COLO668 (cell line): ENCODE measurements at regions not wholly inside any gene's neighbourhood (a gene's known extent, or its start where the extent isn't known, plus 50 kb on each side); places are given as distances from the start of the nearest gene placed in this dataset.
"Not testable (repeated sequence)": the region's sequence is repeated elsewhere in the genome, so short reads cannot be mapped to it uniquely, and the experiment has no call there.

Source experiments
- DNase-seq: peaks from one replicate; lab custom pipeline; 2025; ENCODE audit not compliant: unreplicated experiment; lab: John Stamatoyannopoulos, UW

- no peak for DNase-seq
These were observed 56.3 kb upstream of the PRDM9 start for GRCh38 chr5:23451156-23451555.

GRCh38 chr5:23450187-23450586 lies 57.2 kb upstream of the PRDM9 start:
- DNase-seq: no peak

- no peak for DNase-seq
These were observed 58.8 kb upstream of the PRDM9 start for GRCh38 chr5:23448627-23449026.

DNA sequence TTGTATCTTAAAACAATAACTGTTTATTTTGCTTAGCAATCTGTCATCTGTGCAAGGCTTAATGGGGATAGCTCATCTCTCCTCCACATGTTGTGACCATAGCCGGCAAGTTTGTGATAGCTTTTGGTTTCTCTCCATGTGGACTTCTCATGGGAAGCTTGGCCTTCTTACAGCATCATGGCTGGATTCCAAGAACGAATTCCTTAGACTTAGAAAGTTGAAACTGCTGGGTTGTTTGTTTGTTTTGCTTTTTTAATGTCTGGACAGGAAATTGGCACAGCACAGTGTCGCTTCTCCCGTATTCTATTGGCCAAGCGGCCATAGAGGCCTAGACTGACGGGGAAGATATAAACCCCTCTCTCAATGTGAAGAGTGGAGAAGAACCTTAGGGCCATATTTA lies 61.0 kb upstream of the PRDM9 start:
- no peak for DNase-seq

- no peak for DNase-seq
These were observed 61.8 kb upstream of the PRDM9 start for GRCh38 chr5:23445573-23445972.

DNA sequence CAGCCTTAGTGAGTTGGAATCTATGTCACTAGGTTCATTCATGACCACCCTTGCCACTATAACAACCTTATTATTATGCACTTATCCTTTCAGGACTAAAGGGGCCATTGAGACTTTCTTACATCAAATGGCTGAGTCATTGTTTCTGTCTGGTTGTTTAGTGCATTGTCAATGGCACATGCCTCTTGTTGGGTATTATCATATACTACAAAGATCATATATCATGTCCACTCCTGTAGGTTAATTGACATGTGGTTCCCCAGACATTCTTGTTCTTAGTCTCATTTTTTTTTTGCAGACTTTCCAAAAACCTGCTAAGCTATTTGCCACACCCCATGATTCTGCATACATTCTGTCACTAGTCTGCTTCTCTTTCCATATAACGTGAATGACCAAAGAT lies 66.7 kb upstream of the PRDM9 start:
- no peak for DNase-seq

- DNase-seq: no peak
These were observed 70.4 kb upstream of the PRDM9 start for GRCh38 chr5:23437011-23437410.

DNA sequence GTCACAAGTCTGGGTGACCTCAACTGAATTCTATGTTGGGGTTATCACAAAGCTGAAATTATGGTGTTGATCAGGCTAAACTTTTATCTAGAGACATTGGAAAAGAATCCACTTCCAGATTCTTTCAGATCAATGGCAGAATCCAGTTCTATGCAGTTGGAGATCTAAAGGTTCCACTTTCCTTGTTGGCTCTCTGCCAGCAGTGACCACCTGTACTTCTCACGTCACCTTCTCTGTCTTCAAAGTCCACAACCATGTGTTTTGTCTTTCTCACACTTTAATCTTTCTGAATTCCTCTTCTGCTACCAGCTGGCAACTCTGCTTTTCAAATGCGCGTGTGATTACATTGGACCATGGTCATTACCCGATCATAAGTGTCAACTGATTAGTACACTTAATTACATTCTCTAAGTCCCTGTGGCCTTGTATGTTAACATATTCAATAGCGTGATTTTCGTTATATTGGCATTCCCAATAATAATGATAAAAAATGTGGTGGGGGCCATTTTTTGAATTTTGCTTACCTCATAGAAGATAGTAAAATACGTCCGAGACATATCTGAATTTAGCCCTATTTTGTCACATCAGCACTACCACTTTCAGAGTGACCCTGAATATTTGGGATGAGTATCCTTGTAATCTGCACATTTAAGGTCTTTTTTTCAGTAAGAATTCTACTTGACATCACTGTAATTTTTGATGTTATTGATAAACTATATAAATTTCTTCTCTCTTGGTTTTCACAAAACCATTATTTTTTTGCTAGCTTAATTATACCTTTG lies 73.7 kb upstream of the PRDM9 start:
- no peak for DNase-seq

DNA sequence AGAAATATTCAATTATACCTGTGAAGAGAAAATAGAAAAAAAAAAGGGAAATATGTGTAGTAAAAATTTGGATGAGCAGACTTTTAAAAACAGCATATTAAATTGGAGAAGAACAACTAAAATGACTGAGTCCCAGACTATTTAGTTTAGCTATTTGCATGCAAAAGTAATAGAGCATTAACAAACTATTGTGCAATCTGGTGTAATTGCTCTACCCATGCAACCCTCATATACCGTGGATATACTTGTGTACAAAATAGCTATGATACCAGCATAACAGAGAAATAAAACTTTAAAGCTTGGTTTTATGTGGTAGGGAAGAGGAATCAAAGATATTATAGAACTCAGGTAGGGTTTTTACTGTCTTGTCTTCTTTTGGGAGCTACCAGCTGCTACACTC lies 78.7 kb upstream of the PRDM9 start:
- no peak for DNase-seq

DNA sequence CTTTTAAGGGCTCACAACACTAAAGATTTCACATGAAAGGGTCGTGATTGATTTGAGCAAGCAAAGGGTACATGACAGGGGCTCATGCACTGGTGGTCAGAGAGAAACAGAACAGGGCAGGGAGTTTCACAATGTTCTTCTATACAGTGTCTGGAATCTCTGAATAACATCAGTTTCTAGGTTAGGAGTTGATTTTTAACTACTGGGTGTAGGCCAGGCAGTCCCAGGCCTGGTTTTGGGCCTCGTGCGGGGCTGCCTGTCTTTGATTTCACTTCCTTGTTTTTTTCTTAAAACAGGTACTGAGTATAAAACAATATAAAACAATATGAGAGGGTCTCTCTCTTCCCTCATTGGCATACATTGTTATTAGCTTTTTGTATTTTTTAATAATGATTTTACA lies 87.2 kb upstream of the PRDM9 start:
- DNase-seq: not testable (repeated sequence)

GRCh38 chr5:23419115-23419514 lies 88.3 kb upstream of the PRDM9 start:
- DNase-seq: peak; percentile 23

DNA sequence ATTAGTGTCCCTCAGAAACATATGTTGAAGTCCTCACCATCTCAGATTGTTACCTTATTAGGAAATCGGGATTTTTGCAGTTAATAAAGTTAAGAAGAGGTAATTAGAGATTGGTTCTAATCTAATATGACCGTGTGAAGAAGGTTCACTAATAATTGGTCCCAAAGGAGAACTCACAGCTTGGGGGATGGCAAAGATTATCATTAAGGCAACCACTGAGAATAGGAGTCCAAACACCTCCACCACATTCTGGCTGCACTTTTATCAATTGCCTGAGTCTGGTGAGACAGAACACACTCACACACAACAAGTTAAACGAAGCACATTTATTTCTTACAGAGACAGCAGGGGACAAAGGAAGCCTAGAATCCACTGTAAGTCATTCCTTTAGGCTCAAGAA lies 94.9 kb upstream of the PRDM9 start:
- DNase-seq: no peak

- DNase-seq: no peak
These were observed 95.4 kb upstream of the PRDM9 start for GRCh38 chr5:23411994-23412393.

DNA sequence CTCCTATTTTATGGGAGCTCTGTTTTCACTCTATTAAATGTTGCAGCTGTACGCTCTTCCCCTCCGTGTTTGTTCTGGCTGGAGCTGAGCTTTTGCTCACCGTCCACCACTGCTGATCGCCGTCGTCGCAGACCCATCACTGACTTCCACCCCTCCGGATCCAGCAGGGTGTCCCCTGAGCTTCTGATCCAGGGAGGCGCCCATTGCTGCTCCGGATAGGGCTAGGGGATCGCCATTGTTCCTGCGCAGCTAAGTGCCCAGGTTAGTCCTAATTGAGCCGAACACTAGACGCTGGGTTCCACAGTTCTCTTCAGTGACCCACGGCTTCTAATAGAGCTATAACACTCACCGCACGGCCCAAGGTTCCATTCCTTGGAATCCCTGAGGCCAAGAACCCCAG lies 96.2 kb upstream of the PRDM9 start:
- DNase-seq: no peak

DNA sequence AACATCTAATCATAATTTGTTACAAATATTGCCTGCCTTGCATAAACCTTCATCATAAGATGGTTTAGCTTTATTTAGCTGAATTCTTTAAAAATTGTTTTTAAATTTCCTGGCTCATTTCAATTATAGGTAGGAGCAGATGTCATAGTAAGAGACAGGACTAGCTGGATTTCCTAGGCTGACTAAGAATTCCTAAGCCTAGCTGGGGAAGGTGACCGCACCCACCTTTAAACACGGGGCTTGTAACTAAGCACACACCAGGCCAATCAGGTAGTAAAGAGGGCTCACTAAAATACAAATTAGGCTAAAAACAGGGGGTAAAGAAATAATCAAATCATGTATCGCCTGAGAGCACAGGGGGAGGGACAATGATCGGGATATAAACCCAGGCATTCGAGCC lies 96.6 kb upstream of the PRDM9 start:
- not testable (repeated sequence) for DNase-seq

DNA sequence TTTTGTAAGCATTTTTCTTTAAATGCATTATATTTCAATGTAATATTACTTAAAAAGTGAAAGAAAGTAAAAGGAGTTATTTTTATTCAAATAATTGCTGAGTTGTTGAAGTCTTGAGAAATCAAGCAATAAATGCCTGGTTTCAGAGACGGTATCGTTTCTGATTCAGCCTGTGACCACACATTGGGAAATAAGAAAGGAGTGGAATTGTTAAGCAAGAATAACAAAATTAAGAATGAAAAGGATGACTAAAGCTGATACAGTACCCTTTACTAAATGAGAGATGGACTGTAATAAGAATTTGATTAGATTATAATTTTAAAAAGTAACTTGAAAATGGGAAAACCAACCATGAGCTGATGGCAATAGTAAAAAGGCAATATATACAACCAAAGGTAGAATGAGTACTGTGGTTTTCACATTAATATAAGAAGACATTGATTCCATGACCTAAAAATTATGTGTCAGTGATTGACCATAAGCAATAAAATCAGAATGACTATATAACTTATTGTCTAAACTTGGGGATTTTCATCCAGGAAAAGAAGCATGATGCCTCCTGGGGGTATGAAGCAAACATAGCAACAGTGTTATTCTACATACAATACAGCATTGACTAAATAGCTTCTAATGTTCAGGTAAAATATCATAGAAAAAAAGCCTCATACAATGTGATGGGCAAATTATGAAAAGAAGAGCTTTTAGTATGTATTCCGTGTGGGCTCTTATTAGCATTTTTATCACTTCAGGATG lies 101.9 kb upstream of the PRDM9 start:
- DNase-seq: no peak

DNA sequence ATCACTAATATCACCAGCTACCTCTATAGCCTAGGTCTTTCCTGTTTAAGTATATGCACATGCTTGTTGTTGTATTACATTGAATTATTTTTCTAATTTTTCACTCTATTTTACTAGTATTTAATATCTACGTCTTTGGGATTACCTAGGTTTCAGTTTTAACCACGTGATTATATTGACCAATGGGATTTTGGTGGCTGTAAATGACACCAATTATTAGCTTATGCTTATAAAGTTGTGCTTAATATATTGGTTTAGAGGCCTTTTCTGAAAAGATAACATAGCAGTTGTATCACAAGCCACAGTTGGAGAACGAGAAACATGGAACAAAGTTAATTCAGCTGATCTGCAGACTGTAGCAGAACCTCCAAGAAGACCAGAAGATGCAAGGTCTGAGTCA lies 104.8 kb upstream of the PRDM9 start:
- DNase-seq: no peak

DNA sequence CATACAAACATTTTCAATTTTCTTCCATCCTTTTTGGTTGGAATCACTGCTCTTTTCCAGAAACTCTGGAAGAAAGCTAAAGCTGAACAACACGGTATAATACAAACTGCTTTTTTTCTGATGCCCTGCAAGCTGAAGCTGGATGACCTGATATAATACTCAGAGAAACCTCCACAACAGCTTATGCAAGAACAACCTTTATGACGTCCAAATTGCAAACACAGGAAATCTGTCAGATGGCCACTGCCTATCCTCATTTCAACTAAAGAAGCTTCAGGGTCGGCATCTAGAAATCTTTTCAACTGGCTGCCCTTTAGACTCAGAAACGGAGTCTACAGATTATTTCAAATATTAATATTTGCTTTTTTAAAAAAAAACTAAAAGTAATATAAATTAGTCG lies 106.5 kb upstream of the PRDM9 start:
- DNase-seq: no peak

- no peak for DNase-seq
These were observed 111.1 kb upstream of the PRDM9 start for GRCh38 chr5:23396346-23396745.

GRCh38 chr5:23389291-23390101 lies 117.9 kb upstream of the PRDM9 start:
- no peak for DNase-seq

GRCh38 chr5:23385036-23385435 lies 122.4 kb upstream of the PRDM9 start:
- no peak for DNase-seq

DNA sequence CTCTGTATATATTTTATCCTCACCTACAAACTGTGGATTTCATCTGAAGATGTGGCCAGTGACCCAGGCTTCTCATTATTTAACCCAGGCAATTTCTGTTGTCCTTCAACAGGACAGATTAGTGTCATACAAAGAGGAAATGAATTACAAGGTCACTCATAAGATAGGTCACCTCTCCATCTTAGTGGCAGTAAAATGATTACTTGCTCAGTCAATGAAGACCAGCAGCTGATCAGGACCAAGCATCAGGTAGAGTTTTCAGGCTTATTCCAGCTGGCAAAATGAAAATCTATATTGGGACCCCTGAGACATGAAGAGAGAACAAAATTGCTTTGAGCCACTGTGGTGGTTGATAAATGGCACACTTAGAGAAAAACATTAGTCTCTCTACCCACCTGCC lies 135.2 kb upstream of the PRDM9 start:
- no peak for DNase-seq
